ENCODE measurements at regions not wholly inside any gene's neighbourhood (a gene's known extent, or its start where the extent isn't known, plus 50 kb on each side); places are given as distances from the start of the nearest gene placed in this dataset.

GRCh38 chr1:234975941-234976860 is 152.4 kb downstream of the TOMM20 start:
- DNase-seq (ENCODE audit: low read depth): no peak

GRCh38 chr1:234975122-234975940 is 153.3 kb downstream of the TOMM20 start:
- peak; percentile 90 for DNase-seq (ENCODE audit: low read depth)

- DNase-seq (ENCODE audit: low read depth): no peak
Measured at GRCh38 chr1:234973426-234974250, 155.0 kb downstream of the TOMM20 start.

DNA sequence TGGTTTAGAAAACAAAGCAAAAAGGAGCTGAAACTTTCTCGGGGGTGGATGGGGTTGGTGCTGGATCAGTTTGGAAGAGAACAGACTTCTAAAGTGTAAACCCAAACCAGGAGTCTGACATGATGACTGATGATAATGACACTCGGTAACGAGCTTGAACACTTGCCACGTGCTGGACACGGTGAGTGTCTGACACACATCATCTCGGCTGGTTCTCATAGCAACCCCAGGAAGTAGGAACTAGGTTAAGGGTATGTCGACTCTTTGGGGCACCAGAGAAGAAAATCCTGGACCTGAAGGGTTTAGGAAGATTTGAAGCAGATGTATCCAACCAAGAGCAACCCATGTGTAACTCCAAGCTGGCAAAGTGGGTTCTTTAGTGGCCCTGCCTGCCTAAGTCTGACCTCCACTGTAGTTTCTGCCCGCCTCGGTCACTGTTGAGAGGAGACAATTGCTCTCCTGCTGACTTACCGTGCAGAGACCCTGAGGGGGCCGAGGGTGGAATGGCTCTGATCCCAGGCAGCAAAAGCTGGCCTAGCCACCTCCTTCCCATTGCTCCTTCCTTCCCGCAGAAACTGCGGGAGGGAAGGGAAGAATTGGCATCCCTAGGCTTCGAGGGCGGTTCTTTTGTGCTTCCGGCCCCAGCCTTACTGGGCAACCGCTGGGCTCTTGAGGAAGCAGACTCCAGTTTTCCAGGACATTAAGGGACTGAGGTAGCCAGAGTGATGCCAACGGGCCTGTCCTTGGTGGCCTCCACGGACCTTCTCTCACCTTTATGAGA is 156.0 kb downstream of the TOMM20 start:
- DNase-seq (ENCODE audit: low read depth): no peak

DNA sequence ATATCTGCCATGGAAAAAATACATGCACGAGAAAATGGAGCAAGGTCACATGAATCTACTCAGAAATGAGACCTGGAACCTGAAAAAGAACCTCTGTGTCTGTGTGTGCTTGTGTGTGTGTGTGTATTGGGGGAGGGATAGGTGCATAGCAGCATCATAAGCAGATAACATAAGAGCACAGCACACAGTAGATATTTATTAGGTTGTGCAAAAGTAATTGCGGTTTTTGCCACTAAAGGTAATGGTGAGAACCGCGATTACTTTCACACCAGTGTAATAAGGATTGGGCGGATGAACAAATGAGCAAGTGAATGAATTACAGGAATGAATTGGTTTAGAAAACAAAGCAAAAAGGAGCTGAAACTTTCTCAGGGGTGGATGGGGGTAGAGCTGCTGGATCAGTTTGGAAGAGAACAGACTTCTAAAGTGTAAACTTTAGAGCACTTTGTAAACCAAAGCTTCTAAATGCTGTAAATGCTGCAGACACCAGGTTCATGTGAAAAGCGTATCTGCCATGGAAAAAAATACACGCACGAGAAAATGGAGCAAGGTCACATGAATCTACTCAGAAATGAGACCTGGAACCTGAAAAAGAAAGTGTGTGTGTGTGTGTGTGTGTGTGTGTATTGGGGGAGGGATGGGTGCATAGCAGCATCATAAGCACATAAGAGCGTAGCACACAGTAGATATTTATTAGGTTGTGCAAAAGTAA is 156.9 kb downstream of the TOMM20 start:
- DNase-seq (ENCODE audit: low read depth): no peak

DNA sequence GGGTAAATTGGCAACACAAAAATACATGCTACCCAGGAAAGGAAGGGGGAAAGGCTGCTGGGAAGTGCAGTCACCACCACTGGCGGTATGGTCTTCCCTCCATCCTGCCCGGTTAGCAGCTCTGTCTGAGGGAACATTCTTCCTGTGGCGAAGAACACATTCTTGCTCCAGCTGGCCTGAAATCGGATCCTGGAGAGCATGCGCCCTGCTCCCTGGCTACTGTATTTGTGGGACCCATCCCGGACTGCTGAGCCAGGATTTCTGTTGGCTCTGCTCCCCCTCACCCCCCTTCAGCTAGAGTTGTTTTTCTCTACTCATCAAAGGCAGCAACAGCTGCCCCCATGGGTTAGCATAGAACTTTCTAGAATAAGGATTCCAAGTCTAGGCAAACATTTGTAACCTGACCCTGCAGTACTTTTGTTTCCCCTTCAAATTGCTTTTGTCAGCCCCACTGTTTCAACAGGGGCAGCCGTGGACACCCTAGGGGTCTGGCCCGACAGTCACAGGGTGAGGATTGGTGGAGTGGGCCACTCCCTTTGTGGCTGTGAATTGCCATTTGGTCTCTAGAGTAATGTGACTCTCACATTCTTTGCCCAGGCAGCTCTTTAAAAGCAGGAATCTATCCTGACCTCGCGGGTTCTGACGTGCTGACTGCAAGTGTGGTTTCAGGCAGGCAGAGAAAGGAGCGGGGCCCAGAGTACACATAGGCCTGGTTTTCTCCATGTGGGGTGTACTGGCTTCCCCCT is 157.7 kb downstream of the TOMM20 start:
- DNase-seq (ENCODE audit: low read depth): peak; percentile 99

DNA sequence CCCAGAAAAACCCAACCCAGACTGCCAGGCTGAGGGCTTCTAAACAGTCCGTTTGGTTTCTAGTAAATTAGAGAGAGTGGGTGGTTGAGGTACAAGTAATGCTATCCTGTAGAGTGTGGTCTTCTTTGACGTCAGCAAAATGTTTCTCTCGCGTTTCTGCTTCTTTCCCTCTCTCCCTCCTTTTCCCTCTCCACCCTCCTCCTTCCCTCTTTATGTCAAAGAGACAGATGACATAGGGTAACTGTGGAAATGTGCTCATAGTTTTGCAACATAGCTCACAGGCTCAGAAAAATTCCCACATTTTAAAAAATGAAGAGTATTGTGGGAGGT is 158.3 kb downstream of the TOMM20 start:
- DNase-seq (ENCODE audit: low read depth): no peak

DNA sequence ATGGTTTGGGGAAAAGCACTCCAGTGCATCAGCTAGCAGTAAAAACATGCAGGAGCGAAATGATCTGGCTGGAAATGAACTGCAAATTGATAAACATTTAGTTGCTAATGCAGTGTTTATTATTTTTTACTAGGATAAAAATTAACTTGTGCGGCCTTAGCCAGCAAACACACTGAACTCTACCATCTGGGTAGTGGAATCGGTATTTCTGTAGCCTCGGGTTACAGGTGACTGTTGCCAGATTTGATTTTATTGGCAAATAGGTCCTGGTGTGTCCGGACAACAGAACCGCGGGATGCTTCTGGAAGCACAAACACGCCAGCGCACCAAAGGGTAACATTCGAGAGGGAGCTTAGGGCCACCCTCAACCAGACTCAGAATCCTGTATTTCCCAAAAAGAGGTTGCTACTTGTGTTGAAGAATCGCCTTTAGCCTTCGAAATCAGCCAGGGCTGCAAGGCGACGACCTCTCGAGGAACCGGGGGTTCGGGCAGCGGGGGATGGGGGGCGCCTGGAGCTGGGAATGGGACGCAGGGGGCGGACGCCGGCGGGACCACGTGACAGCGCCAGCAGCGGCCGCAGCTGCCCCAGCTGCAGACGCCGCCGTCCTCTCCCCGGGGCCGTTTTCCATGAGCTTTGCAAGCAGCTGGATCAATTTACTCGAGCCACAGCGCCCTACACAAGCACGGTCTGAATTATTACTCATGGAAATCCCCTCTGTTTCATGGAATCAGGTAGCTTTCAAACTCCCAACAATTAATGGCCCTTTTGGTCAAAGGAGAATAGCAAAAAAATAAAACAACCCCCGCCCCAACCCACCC is 158.8 kb downstream of the TOMM20 start:
- peak; percentile 93 for DNase-seq (ENCODE audit: low read depth)

GRCh38 chr1:234969011-234969441 is 159.6 kb downstream of the TOMM20 start:
- DNase-seq (ENCODE audit: low read depth): no peak

GRCh38 chr1:234968451-234968850 is 160.2 kb downstream of the TOMM20 start:
- DNase-seq (ENCODE audit: low read depth): no peak

GRCh38 chr1:234967121-234967520 is 161.5 kb downstream of the TOMM20 start:
- peak; percentile 52 for DNase-seq (ENCODE audit: low read depth)

DNA sequence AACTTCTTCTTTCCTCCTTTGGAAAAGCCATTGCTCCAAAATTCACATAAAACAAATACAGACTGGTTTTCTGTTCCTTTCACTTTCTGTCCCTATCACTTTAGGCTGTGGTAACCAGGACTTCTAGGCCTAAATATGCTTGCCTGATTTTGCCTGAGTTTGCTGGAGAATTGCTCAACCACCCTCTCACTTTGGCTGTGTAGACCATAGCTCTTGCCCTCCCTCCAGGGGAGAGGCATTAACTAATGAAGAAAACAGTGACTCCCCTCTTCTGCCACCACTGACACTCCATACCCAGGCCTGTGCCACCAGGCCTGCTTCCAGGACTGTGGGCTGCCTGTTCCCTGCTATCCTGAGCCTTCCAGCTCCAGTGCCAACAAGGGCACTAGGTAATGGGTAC is 163.5 kb downstream of the TOMM20 start:
- DNase-seq (ENCODE audit: low read depth): no peak

DNA sequence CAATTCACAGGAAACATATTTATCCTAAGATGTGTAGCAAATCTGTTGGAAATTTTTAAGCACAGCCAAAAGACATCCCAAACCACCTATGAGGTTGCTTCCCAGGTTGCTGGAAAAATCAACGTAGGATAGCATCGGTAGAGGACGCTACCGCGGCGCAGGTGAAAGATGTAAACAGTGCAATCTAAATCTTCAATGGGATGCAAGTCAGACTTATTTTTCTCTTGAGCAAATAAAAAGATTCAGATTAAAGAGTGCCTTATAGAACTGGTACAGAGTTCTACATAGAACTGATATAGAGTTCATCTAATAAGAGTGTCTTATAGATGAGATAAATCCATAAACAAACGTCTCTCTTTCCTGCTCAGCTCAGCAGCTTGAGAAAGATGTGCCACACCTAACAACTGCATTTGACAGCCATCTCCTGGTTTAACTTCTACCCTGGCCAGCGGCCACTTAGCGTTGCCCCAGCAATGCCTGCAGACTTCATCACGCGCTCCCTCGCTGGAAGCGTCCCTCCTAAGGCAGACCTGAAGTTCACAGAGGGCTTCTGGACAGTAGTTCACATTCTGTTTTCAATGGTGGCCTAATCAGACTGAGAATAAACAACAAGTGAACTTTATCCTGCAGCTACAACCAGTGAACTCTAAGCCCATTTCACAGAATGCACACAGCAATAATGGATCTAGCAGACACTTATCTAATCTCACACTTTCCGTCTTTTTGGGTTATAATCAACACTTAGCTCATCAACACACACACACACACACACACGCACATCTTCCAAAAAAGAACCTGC is 164.5 kb downstream of the TOMM20 start:
- DNase-seq (ENCODE audit: low read depth): no peak

DNA sequence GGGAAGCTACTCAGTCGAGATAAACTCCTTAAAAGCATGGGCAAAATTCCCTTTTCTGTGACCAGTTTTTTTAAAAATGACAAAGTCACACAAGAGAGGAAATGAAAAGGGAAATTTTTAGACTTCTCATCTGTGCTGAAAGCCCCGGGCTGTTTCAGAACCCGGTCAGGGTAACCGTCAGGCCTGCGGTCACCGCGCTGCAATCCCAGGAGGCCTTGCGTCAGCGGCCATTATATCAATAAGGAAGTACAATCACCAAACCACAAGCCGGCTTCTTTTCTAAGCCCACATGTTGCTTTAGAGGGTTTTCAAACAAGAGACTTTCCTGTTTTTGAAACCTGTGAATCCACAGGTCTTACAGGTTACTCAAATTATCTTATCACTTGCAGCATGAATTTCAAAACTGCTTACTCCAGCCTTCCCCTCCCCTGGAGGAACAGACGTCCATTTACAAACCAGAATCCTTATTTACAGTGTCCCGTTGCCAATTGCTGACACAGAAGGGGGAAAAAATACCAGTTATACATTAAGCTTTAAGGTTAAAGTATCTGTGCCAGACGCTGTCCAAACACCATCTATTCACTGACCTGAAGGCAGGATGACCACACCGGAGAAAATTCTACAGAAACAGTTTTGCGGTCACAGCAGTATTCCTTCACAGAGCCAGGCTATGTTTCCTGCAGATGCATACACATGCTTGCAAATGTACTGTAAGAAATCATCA is 165.3 kb downstream of the TOMM20 start:
- DNase-seq (ENCODE audit: low read depth): peak; percentile 94

GRCh38 chr1:234962340-234962989 is 166.2 kb downstream of the TOMM20 start:
- peak; percentile 99 for DNase-seq (ENCODE audit: low read depth)

GRCh38 chr1:234961456-234962339 is 166.9 kb downstream of the TOMM20 start:
- peak; percentile 84 for DNase-seq (ENCODE audit: low read depth)
